Hepatocyte (in vitro differentiated cells): ENCODE measurements at regions not wholly inside any gene's neighbourhood (a gene's known extent, or its start where the extent isn't known, plus 50 kb on each side); places are given as distances from the start of the nearest gene placed in this dataset.
A peak's percentile ranks its signal among the peaks of the same experiment; 100 is the strongest.
"Not testable (repeated sequence)": the region's sequence is repeated elsewhere in the genome, so short reads cannot be mapped to it uniquely, and the experiment has no call there.

Experiments
- DNase-seq: peaks from one replicate; pipeline ENCODE4 v3.0.0-alpha.2; 2016; ENCODE audit warnings: low spot score
- H2AFZ ChIP-seq: fragments of 200-600 bp; sonication (generic); 2 replicates; pipeline ENCODE4 v1.6.0; 2016; ENCODE audit warnings: antibody characterized with exemption, mild to moderate bottlenecking
- H3K27ac ChIP-seq: fragments of 200-600 bp; sonication (generic); 2 replicates; pipeline ENCODE4 v1.5.1; 2016; ENCODE audit warnings: mild to moderate bottlenecking
- H3K27me3 ChIP-seq: fragments of 200-600 bp; sonication (generic); 2 replicates; pipeline ENCODE4 v1.6.1; 2016
- H3K36me3 ChIP-seq: fragments of 200-600 bp; sonication (generic); replicated peaks from 2 replicates; pipeline ENCODE4 v1.5.1; 2016; ENCODE audit warnings: low read depth; ENCODE audit not compliant: insufficient read depth
- H3K4me1 ChIP-seq: fragments of 200-600 bp; sonication (generic); 2 replicates; pipeline ENCODE4 v1.5.1; 2016; ENCODE audit warnings: mild to moderate bottlenecking, moderate library complexity; ENCODE audit not compliant: insufficient read depth
- H3K4me2 ChIP-seq: fragments of 200-600 bp; sonication (generic); 2 replicates; pipeline ENCODE4 v1.6.0; 2016
- H3K4me3 ChIP-seq: fragments of 200-600 bp; sonication (generic); 2 replicates; pipeline ENCODE4 v1.5.1; 2016; ENCODE audit warnings: mild to moderate bottlenecking
- H3K79me2 ChIP-seq: fragments of 200-600 bp; sonication (generic); 2 replicates; pipeline ENCODE4 v1.6.0; 2017; ENCODE audit warnings: mild to moderate bottlenecking
- H3K9me2 ChIP-seq: fragments of 200-600 bp; sonication (generic); replicated peaks from 2 replicates; pipeline ENCODE4 v1.6.0; 2017; ENCODE audit warnings: mild to moderate bottlenecking; ENCODE audit not compliant: insufficient read depth
- H3K9me3 ChIP-seq: fragments of 200-600 bp; sonication (generic); 2 replicates; pipeline ENCODE4 v1.5.1; 2016; ENCODE audit warnings: low read depth, mild to moderate bottlenecking
- H4K20me1 ChIP-seq: fragments of 200-600 bp; sonication (generic); 2 replicates; pipeline ENCODE4 v1.6.0; 2016; ENCODE audit warnings: mild to moderate bottlenecking; ENCODE audit not compliant: insufficient read depth, poor library complexity, severe bottlenecking
- CTCF ChIP-seq: fragments of 200-600 bp; sonication (generic); IDR thresholded peaks from 2 replicates; pipeline ENCODE4 v1.5.1; 2016; ENCODE audit warnings: antibody characterized with exemption, mild to moderate bottlenecking; ENCODE audit not compliant: poor library complexity
- EZH2 ChIP-seq: fragments of 200-600 bp; sonication (generic); IDR thresholded peaks from 2 replicates; pipeline ENCODE4 v1.6.1; 2016; ENCODE audit warnings: antibody characterized with exemption, mild to moderate bottlenecking, borderline replicate concordance
- EZH2phosphoT487 ChIP-seq: fragments of 200-600 bp; sonication (generic); IDR thresholded peaks from one replicate; pipeline ENCODE4 v1.6.1; 2018; ENCODE audit warnings: antibody characterized with exemption, mild to moderate bottlenecking, low read depth, moderate library complexity; ENCODE audit not compliant: unreplicated experiment, severe bottlenecking
- WGBS: methylation state at CpG from one replicate; pipeline ENCODE4 v1.1.6; 2016; ENCODE audit warnings: low lambda C conversion rate; ENCODE audit errors: missing lambda C conversion rate; 5-methylcytosine and 5-hydroxymethylcytosine counted together

- Histone ChIP-seq H3K27me3 (no peaks in the 10 kb centered on the region), H2AFZ (no peak overlapping the region), H3K79me2 (no peaks in the 10 kb centered on the region), H3K4me1 (peaks cover 6% of the 10 kb centered on the region), H3K4me2 (no peak overlapping the region), H3K9me3 (no peaks in the 10 kb centered on the region), H3K27ac (peak overlapping the region; percentile 65), H3K36me3 (no peaks in the 10 kb centered on the region), H4K20me1 (no peaks in the 10 kb centered on the region), H3K4me3 (no peak overlapping the region), H3K9me2 (no peaks in the 10 kb centered on the region)
- TF ChIP-seq EZH2phosphoT487, result no peak
- no peak for TF ChIP-seq EZH2
- no peak for TF ChIP-seq CTCF
- no peak for DNase-seq
- 67% methylated on average over 3 of the region's 3 CpGs for WGBS
These were observed 314.1 kb upstream of the LRRC3B start for GRCh38 chr3:26308454-26308853.

GRCh38 chr3:26309536-26309935 is 313.0 kb upstream of the LRRC3B start:
- not testable (repeated sequence) for H3K4me2 ChIP-seq

GRCh38 chr3:26312816-26313215 is 309.8 kb upstream of the LRRC3B start:
- no peak overlapping the region for H2AFZ ChIP-seq
- no peaks in the 10 kb centered on the region for H3K36me3 ChIP-seq
- no peak for DNase-seq
- H3K4me2 ChIP-seq, result no peak overlapping the region
- H3K4me1 ChIP-seq, result peaks cover 6% of the 10 kb centered on the region
- no peaks in the 10 kb centered on the region for H3K79me2 ChIP-seq
- no peaks in the 10 kb centered on the region for H3K9me3 ChIP-seq
- no peak overlapping the region for H3K4me3 ChIP-seq
- H3K27me3 ChIP-seq, result no peaks in the 10 kb centered on the region
- TF ChIP-seq CTCF, result no peak
- TF ChIP-seq EZH2phosphoT487, result no peak
- TF ChIP-seq EZH2, result no peak
- 95% methylated on average over 5 of the region's 5 CpGs for WGBS
- H3K9me2 ChIP-seq, result no peaks in the 10 kb centered on the region
- no peak overlapping the region for H3K27ac ChIP-seq
- no peaks in the 10 kb centered on the region for H4K20me1 ChIP-seq

More at GRCh38 chr3:26309536-26309935, 313.0 kb upstream of the LRRC3B start:
- H3K4me3 ChIP-seq, H3K79me2 ChIP-seq, H3K9me3 ChIP-seq, H3K9me2 ChIP-seq, H3K36me3 ChIP-seq, H2AFZ ChIP-seq, H3K27me3 ChIP-seq, H3K4me1 ChIP-seq, H4K20me1 ChIP-seq: not testable (repeated sequence)
- DNase-seq, result peak; percentile 31
- 70% methylated on average over 1 of the region's 1 CpG for WGBS
- peak overlapping the region; percentile 65 for H3K27ac ChIP-seq

- Histone ChIP-seq H3K27ac (no peak overlapping the region), H2AFZ (no peak overlapping the region), H3K9me3 (no peaks in the 10 kb centered on the region), H3K4me1 (no peaks in the 10 kb centered on the region), H3K4me2 (no peak overlapping the region), H3K36me3 (no peaks in the 10 kb centered on the region), H3K9me2 (no peaks in the 10 kb centered on the region), H3K4me3 (no peak overlapping the region), H4K20me1 (no peaks in the 10 kb centered on the region), H3K79me2 (no peaks in the 10 kb centered on the region), H3K27me3 (no peaks in the 10 kb centered on the region)
- no peak for DNase-seq
- TF ChIP-seq EZH2, result no peak
- TF ChIP-seq CTCF, result no peak
- TF ChIP-seq EZH2phosphoT487, result no peak
These were observed 306.1 kb upstream of the LRRC3B start for GRCh38 chr3:26316472-26316871.

GRCh38 chr3:26323741-26324140 is 298.8 kb upstream of the LRRC3B start:
- not testable (repeated sequence) for H3K36me3 ChIP-seq, H3K9me2 ChIP-seq, H3K9me3 ChIP-seq, H3K4me1 ChIP-seq, H3K79me2 ChIP-seq, H3K4me2 ChIP-seq, H3K27ac ChIP-seq, H2AFZ ChIP-seq, H4K20me1 ChIP-seq, H3K4me3 ChIP-seq, H3K27me3 ChIP-seq, DNase-seq
- WGBS, result 68% methylated on average over 6 of the region's 6 CpGs
